Activated CD4-positive, alpha-beta T cell treated with anti-CD3 and anti-CD28 coated beads, Interleukin-2, Interleukin-4, amounts not matched to agents 100 ng/mL and 50 ng/mL, durations not matched to agents 16 hours and 8 hours (primary cell): ENCODE measurements at regions not wholly inside any gene's neighbourhood (a gene's known extent, or its start where the extent isn't known, plus 50 kb on each side); places are given as distances from the start of the nearest gene placed in this dataset.
"Not testable (repeated sequence)": the region's sequence is repeated elsewhere in the genome, so short reads cannot be mapped to it uniquely, and the experiment has no call there.

Experiments used
- DNase-seq: peaks from one replicate; pipeline ENCODE4 v3.0.0-alpha.2; 2020; ENCODE audit warnings: low spot score

DNA sequence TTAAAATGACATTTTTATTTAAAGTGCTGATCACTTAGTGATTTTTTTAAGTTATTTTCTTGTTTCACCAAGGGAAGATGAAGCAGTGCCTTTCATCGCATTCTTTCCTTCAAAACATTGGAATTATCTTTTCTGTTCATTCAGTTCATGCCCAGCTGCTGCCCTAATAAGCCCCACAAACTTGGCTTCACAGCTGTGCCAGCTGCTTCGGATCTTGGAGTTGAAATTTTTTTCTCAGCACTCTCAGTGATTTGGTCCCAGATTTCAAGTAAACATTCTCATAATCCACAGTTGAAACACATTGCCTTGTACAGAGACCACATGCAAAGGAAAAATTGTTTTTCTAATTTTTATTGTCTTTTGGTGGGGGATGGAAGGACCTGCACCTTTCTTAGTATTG is 353.3 kb upstream of the LRP1B start:
- DNase-seq, result no peak

DNA sequence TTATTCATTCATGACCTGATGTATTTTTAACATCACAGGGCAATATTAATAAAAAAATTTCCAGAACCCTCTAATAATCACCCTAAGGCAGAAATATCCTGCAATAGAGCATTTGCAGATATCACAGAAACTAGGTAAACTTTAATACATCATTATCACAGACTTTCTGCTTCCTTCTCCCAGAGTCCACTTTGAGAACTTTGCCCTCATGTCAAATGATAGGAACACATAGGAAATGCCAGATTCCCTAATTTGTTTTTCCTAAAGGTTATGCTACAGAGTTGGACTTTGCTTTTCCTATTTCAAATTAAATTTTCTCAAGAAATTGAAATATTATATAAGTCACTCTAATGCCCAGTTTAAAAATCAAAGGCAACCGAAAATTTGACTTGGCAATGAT is 352.8 kb upstream of the LRP1B start:
- DNase-seq, result no peak

- no peak for DNase-seq
Observed at GRCh38 chr2:142478206-142478605, 347.4 kb upstream of the LRP1B start.

- no peak for DNase-seq
Observed at GRCh38 chr2:142472382-142472781, 341.6 kb upstream of the LRP1B start.

DNA sequence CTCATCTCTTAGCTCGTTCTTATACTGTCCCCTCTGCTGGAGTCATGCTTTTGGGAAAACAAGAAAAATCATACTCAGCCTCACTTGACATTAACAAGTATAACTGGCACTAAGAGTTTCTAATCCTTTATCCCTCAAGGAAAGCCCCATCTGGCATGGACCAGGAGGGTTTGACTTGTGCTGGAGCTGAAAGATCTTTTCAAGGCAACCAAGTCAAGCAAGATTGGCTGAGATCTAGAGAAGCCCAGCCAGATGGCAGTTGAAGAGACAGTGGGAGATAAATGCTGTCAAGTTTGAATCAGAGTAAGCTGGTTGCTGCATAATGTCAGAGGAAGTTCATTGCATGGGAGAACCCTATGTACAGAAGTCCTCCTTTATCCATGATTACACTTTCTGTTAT is 336.5 kb upstream of the LRP1B start:
- no peak for DNase-seq

- no peak for DNase-seq
Observed at GRCh38 chr2:142463047-142463446, 332.2 kb upstream of the LRP1B start.

DNA sequence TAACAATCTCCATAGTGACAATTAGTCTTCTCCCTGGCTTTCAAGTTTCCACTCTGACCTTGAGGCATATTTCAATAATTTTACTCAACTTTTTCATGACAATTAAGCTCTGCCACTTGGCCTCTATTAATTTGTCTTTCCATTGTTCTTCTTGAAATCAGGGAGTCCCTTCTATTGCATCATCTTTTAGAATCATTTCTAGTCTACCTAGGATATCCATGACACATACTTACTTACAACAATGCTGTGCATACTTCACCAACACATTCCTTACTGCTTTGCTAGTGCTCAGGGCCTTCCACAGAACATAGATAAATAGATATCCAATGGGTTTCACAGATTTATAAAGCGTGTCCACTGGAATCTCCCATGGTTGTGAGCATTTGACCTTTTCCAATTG is 331.5 kb upstream of the LRP1B start:
- DNase-seq, result no peak

DNA sequence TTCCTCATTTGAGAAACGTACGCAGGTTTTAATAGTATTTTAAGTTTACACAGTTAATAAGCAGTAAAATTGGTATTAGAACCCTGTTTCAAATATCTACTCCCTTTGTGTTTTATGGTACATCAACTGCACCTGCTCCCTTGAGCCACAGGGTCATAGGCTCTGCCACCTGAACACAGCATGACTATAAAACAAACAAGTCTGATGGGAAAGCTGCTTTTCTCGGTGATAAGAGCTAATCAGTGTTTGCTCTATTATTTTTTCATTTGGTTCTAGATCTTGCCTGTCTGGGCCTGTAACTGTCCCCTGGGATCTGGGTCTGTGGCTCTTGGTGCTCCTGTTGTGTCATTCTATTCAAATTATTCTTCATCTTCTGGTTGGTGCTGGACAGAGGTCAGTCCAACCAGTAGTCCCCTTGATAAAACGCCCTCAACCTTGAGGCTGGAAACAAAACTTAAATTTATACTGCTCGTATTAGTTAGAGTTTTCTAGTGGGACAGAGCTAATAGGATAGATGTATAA is 314.8 kb upstream of the LRP1B start:
- DNase-seq, result no peak

GRCh38 chr2:142445023-142445422 is 314.2 kb upstream of the LRP1B start:
- DNase-seq, result no peak

- DNase-seq, result no peak
Observed at GRCh38 chr2:142435847-142436246, 305.0 kb upstream of the LRP1B start.

DNA sequence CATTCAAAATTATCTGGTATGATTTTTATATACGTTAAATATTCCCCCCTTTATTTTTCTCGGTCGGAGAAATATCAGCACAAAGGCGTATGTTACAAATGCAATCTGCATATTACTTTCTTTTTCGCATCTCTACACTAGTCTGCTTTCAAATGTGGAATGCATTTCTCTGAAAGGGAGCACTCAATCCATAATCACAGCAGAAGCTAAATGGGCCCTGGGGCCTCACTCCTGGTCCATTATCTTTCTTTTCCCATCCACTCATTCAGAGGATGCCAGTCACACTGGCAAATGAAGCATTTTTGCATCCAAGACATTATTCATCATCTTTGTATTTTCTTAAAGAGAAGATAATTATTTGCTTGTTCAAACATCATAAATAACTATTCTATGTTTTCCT is 295.2 kb upstream of the LRP1B start:
- DNase-seq, result no peak

DNA sequence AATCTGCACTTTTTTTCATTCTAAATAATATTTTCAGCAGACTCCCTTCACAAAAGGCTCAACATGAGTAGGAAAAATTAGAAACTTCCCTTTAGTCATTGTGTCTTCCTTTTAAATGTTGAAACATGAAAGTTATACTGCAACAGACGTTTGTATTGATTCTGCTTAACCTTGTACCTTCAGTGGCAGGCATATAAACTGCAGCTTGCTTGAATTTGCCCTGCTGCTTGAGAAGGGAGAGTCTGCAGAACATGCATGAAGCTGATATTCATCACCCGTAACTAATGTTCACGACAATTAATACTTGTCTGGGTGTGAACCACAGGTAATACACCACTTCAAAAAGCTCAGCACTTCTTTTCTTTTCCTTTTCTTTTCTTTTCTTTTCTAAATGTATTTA is 294.7 kb upstream of the LRP1B start:
- DNase-seq, result no peak

- no peak for DNase-seq
Observed at GRCh38 chr2:142423603-142424002, 292.8 kb upstream of the LRP1B start.

GRCh38 chr2:142422769-142423168 is 292.0 kb upstream of the LRP1B start:
- DNase-seq, result no peak

GRCh38 chr2:142422041-142422440 is 291.2 kb upstream of the LRP1B start:
- no peak for DNase-seq

GRCh38 chr2:142418699-142419098 is 287.9 kb upstream of the LRP1B start:
- DNase-seq, result not testable (repeated sequence)

- DNase-seq, result no peak
Observed at GRCh38 chr2:142416996-142417395, 286.2 kb upstream of the LRP1B start.

DNA sequence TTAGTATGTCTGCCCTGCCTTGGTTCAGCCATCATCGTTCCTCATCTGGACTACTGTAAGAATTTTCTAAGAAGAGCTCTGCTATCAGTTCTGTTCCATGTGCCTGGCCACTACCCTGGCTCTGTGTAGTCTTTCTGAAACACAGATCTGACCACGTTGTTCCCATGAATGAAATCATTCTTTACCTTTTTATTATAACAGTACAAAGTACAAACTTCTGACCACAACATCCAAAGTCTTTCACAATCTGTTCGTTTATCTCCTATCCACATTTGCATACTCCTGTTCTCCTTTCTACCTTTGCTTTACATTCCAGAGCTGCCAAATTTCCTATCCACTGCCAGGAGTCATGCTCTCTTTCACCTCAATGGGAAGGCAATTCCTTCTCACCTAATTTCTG is 284.6 kb upstream of the LRP1B start:
- no peak for DNase-seq

- no peak for DNase-seq
Observed at GRCh38 chr2:142398212-142398611, 267.4 kb upstream of the LRP1B start.

GRCh38 chr2:142395291-142395690 is 264.5 kb upstream of the LRP1B start:
- DNase-seq, result no peak

DNA sequence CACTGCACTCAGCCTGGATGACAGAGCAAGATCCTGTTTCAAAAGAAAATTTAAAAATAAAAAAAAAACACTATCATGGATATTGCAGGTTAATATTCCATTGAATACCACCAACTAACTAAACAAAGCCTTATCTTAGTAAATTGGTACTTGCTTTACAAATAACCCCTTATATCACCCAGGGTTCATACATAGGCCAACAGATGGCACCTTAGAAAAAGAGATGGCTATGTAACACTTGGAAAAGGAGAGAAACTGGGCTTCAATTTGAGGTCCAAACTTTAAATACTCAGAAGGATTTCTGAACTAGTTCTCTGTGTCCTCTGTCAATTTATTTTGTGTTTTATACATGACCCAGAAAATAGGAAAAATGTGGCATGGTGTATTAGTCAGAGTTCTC is 249.6 kb upstream of the LRP1B start:
- DNase-seq, result no peak

GRCh38 chr2:142362069-142362468 is 231.3 kb upstream of the LRP1B start:
- not testable (repeated sequence) for DNase-seq

- no peak for DNase-seq
Observed at GRCh38 chr2:142347751-142348150, 216.9 kb upstream of the LRP1B start.

DNA sequence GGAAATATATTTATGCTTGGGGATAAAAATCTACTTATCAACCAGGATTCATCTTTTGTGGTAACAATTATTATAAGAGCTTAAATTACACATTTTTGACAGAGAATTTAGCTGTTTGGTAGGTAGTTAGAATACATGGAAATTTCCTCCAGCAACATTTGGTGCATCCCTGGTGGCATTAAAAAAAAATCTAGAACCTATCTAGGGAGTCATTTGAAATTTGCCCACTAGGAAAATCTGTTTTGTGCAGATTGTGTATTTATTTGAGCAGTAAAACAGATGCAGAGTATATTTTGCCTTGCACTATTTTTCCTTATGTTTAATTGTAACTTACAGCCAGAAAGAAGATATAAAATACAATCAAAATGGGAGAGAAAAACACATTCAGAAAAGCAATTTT is 208.4 kb upstream of the LRP1B start:
- no peak for DNase-seq

DNA sequence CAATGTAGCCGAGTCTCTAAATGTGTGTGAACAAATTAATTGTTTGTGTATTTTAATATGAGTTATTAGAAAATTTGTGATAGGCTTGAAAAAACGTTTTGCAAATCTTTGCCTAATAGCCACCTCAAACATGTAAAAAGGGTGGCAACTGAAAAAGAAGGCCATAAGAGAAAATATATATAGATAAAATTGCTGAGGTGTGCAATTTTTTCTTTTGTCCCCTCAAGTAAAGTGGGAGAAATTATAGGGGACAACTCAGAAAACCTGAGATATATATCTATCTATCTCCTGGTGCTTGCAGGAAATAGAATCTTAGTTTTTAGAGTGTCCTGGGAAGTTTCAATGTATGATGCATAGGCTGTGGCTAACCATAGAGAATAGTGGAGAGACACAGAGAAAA is 201.4 kb upstream of the LRP1B start:
- no peak for DNase-seq
